Mammary epithelial cell (primary cell): ENCODE measurements at regions not wholly inside any gene's neighbourhood (a gene's known extent, or its start where the extent isn't known, plus 50 kb on each side); places are given as distances from the start of the nearest gene placed in this dataset.

Experiments
- EZH2 ChIP-seq: IDR thresholded peaks from 2 replicates; pipeline ENCODE4 v1.6.1; 2012; ENCODE audit warnings: low read length, inconsistent platforms, borderline replicate concordance
- TF ChIP-seq, protein P1 (sequence below), 2 donors: IDR thresholded peaks in 1 of 2; conservative IDR thresholded peaks in 1 of 2; 2 replicates each; pipeline ENCODE4 v1.5.1; 2011 to 2012; ENCODE audit warnings: inconsistent platforms in 2 of 2, low read length in 2 of 2, mild to moderate bottlenecking in 2 of 2, control low read depth in 1 of 2, low read depth in 1 of 2; ENCODE audit not compliant: insufficient read depth in 1 of 2; ENCODE audit errors: extremely low read depth in 1 of 2

DNA sequence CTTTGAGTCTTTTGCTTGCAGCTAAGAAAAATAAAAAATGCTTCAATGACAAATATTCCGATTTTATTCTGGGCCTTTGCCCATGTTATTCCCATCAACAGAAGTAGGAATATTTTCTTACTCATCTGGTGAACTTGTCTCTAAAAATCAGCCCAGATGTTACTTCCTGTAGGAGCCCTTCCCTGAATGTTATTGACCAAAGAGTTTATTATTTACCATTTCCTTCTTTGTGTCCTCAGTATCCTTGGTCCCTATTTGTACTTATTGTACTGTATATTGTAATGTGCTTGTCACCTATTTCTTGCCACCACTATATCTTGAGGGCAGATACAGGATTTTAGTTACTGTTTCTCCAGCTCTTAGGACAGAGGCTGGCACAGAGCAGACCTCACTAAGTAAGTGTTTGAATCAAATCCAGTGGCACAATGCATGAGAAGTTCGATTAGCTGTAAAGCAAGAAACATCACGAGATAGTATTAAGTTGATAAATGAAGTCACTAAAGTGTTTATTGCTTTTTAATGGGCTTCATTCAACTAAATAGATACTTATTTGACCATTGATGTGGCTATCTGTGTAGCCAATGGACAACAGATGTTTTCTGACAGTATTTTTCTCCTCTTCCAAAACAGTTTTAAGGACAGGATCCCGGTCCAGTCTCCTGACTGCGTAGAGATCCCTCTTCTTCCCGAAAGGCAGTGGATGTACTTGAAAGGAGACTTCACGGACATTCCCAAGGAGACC, 109.1 kb downstream of the DDX1 start:
- TF ChIP-seq, protein P1, sequence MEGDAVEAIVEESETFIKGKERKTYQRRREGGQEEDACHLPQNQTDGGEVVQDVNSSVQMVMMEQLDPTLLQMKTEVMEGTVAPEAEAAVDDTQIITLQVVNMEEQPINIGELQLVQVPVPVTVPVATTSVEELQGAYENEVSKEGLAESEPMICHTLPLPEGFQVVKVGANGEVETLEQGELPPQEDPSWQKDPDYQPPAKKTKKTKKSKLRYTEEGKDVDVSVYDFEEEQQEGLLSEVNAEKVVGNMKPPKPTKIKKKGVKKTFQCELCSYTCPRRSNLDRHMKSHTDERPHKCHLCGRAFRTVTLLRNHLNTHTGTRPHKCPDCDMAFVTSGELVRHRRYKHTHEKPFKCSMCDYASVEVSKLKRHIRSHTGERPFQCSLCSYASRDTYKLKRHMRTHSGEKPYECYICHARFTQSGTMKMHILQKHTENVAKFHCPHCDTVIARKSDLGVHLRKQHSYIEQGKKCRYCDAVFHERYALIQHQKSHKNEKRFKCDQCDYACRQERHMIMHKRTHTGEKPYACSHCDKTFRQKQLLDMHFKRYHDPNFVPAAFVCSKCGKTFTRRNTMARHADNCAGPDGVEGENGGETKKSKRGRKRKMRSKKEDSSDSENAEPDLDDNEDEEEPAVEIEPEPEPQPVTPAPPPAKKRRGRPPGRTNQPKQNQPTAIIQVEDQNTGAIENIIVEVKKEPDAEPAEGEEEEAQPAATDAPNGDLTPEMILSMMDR (conservative IDR thresholded peaks at IDR 0.05 in 1 of 2, IDR thresholded peaks at IDR 0.05 in 1 of 2; ENCODE audit: extremely low read depth in 1 of 2, insufficient read depth in 1 of 2, low read depth in 1 of 2, low read length in 2 of 2): no peak
- no peak for TF ChIP-seq EZH2
